ENCODE measurements at regions not wholly inside any gene's neighbourhood (a gene's known extent, or its start where the extent isn't known, plus 50 kb on each side); places are given as distances from the start of the nearest gene placed in this dataset.
"Not testable (repeated sequence)": the region's sequence is repeated elsewhere in the genome, so short reads cannot be mapped to it uniquely, and the experiment has no call there.

DNA sequence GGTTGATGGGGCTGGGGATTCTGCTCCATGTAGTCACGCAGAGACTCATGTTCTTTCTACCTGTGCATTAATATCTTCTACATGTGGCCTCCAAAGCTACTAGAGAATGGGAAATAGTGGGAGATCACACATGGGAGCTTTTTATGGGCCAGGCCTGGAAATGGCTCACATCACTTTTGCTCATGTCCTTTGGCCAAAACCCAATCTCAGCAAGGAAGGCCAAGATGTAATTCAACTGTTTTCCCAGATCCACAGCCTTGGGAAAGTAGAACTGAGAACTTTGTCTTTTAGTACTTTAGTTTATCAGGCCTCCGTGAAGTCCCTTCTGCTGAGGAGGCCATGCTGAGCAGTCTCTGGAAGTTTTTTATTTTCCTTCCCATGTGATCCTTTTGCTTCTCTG is 73.2 kb upstream of the SLC4A7 start:
- no peak for DNase-seq (ENCODE audit: low spot score)
- TF ChIP-seq CTCF (IDR thresholded peaks at IDR 0.05; ENCODE audit: borderline replicate concordance, control extremely low read depth, extremely low read depth, insufficient read depth, missing control alignments): no peak
- in situ Hi-C loops (cut with MboI; ENCODE audit: low sequenced_read_pairs, unreplicated experiment): no loop called here

- TF ChIP-seq CTCF (IDR thresholded peaks at IDR 0.05; ENCODE audit: borderline replicate concordance, control extremely low read depth, extremely low read depth, insufficient read depth, missing control alignments): no peak
- in situ Hi-C loops (cut with MboI; ENCODE audit: low sequenced_read_pairs, unreplicated experiment): no loop called here
- DNase-seq (ENCODE audit: low spot score): no peak
Observed at GRCh38 chr3:27556887-27557286, 72.7 kb upstream of the SLC4A7 start.

GRCh38 chr3:27554706-27555105 is 70.5 kb upstream of the SLC4A7 start:
- no peak for DNase-seq (ENCODE audit: low spot score)
- TF ChIP-seq CTCF (IDR thresholded peaks at IDR 0.05; ENCODE audit: borderline replicate concordance, control extremely low read depth, extremely low read depth, insufficient read depth, missing control alignments): no peak

GRCh38 chr3:27553886-27554540 is 69.8 kb upstream of the SLC4A7 start:
- no peak for TF ChIP-seq CTCF (IDR thresholded peaks at IDR 0.05; ENCODE audit: borderline replicate concordance, control extremely low read depth, extremely low read depth, insufficient read depth, missing control alignments)
- no peak for DNase-seq (ENCODE audit: low spot score)
- in situ Hi-C loops (cut with MboI; ENCODE audit: low sequenced_read_pairs, unreplicated experiment): no loop called here

More at GRCh38 chr3:27554706-27555105, 70.5 kb upstream of the SLC4A7 start:
- in situ Hi-C loops (cut with MboI; ENCODE audit: low sequenced_read_pairs, unreplicated experiment): no loop called here

- DNase-seq (ENCODE audit: low spot score); in situ Hi-C loops (cut with MboI; ENCODE audit: low sequenced_read_pairs, unreplicated experiment): not testable (repeated sequence)
Observed at GRCh38 chr3:27552708-27553107, 68.5 kb upstream of the SLC4A7 start.

GRCh38 chr3:27551413-27551812 is 67.2 kb upstream of the SLC4A7 start:
- DNase-seq (ENCODE audit: low spot score); in situ Hi-C loops (cut with MboI; ENCODE audit: low sequenced_read_pairs, unreplicated experiment): not testable (repeated sequence)

DNA sequence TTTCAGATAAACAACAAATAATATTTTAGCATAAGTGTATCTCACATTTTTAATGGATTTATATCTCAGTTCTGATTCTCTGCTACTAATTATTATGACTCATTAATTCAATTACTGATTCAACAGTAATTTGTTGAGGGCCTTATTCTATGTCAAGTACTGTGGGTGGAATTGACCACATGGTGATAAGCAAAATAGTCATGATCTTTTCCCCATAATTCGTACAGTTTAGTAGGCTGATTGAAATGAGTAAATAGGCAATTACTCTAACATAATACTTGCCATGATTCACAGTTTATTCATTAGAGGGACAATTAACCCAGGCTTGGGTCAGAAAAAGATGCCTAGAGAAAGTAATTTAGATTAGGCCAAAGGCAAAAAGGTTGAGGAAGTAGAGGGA is 60.9 kb upstream of the SLC4A7 start:
- DNase-seq (ENCODE audit: low spot score): no peak
- in situ Hi-C loops (cut with MboI; ENCODE audit: low sequenced_read_pairs, unreplicated experiment): no loop called here
- TF ChIP-seq CTCF (IDR thresholded peaks at IDR 0.05; ENCODE audit: borderline replicate concordance, control extremely low read depth, extremely low read depth, insufficient read depth, missing control alignments): no peak

DNA sequence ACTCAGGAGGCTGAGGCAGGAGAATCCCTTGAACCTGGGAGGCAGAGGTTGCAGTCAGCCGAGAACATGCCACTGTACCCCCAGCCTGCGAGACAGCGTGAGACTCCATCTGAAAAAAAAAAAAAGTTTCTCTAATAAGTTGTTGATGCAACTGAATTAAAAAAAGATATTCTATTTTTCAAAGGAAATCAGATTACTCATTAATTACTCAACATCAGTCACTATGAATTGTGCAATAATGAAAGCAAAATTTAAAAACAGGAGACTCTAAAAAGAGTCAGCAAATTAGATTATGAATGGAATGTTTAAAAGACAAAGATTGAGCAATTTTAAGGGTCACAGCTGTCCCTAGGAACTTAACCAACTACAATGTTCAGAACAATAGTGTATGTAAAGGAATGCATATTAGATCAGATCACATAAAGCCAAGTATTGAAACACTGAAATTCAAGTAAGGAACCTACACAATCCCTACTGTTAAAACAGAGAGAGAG is 60.2 kb upstream of the SLC4A7 start:
- in situ Hi-C loops (cut with MboI; ENCODE audit: low sequenced_read_pairs, unreplicated experiment): no loop called here
- TF ChIP-seq CTCF (IDR thresholded peaks at IDR 0.05; ENCODE audit: borderline replicate concordance, control extremely low read depth, extremely low read depth, insufficient read depth, missing control alignments): no peak
- no peak for DNase-seq (ENCODE audit: low spot score)
